ENCODE measurements at regions not wholly inside any gene's neighbourhood (a gene's known extent, or its start where the extent isn't known, plus 50 kb on each side); places are given as distances from the start of the nearest gene placed in this dataset.

GRCh38 chr2:234247453-234248180 lies 197.1 kb downstream of the SPP2 start:
- no peak for DNase-seq (ENCODE audit: low spot score)

GRCh38 chr2:234245945-234246344 lies 195.4 kb downstream of the SPP2 start:
- DNase-seq (ENCODE audit: low spot score): peak; percentile 96

- DNase-seq (ENCODE audit: low spot score): peak; percentile 73
These were observed 193.5 kb downstream of the SPP2 start for GRCh38 chr2:234243871-234244565.

- no peak for DNase-seq (ENCODE audit: low spot score)
These were observed 191.9 kb downstream of the SPP2 start for GRCh38 chr2:234242459-234242836.

GRCh38 chr2:234241656-234242458 lies 191.4 kb downstream of the SPP2 start:
- DNase-seq (ENCODE audit: low spot score): peak; percentile 99

- DNase-seq (ENCODE audit: low spot score): peak; percentile 97
These were observed 190.4 kb downstream of the SPP2 start for GRCh38 chr2:234240917-234241316.

- DNase-seq (ENCODE audit: low spot score): no peak
These were observed 184.7 kb downstream of the SPP2 start for GRCh38 chr2:234235191-234235590.

GRCh38 chr2:234231460-234231859 lies 181.0 kb downstream of the SPP2 start:
- DNase-seq (ENCODE audit: low spot score): no peak

GRCh38 chr2:234219046-234219310 lies 168.5 kb downstream of the SPP2 start:
- no peak for DNase-seq (ENCODE audit: low spot score)

- peak; percentile 41 for DNase-seq (ENCODE audit: low spot score)
These were observed 168.0 kb downstream of the SPP2 start for GRCh38 chr2:234218266-234219045.

GRCh38 chr2:234212534-234212933 lies 162.0 kb downstream of the SPP2 start:
- DNase-seq (ENCODE audit: low spot score): no peak

- DNase-seq (ENCODE audit: low spot score): no peak
These were observed 161.3 kb downstream of the SPP2 start for GRCh38 chr2:234211797-234212196.

- DNase-seq (ENCODE audit: low spot score): no peak
These were observed 156.2 kb downstream of the SPP2 start for GRCh38 chr2:234206738-234207137.

- DNase-seq (ENCODE audit: low spot score): peak; percentile 87
These were observed 154.0 kb downstream of the SPP2 start for GRCh38 chr2:234204480-234204879.

GRCh38 chr2:234203135-234203984 lies 152.9 kb downstream of the SPP2 start:
- peak; percentile 98 for DNase-seq (ENCODE audit: low spot score)

- DNase-seq (ENCODE audit: low spot score): no peak
These were observed 152.1 kb downstream of the SPP2 start for GRCh38 chr2:234202601-234203000.

GRCh38 chr2:234199996-234200395 lies 149.5 kb downstream of the SPP2 start:
- DNase-seq (ENCODE audit: low spot score): no peak

GRCh38 chr2:234198976-234199375 lies 148.5 kb downstream of the SPP2 start:
- no peak for DNase-seq (ENCODE audit: low spot score)

- DNase-seq (ENCODE audit: low spot score): no peak
These were observed 145.0 kb downstream of the SPP2 start for GRCh38 chr2:234195516-234195915.

GRCh38 chr2:234193977-234194563 lies 143.6 kb downstream of the SPP2 start:
- no peak for DNase-seq (ENCODE audit: low spot score)

- DNase-seq (ENCODE audit: low spot score): peak; percentile 75
These were observed 141.4 kb downstream of the SPP2 start for GRCh38 chr2:234191819-234192407.
